Endodermal cell (in vitro differentiated cells): ENCODE measurements at regions not wholly inside any gene's neighbourhood (a gene's known extent, or its start where the extent isn't known, plus 50 kb on each side); places are given as distances from the start of the nearest gene placed in this dataset.
A peak's percentile ranks its signal among the peaks of the same experiment; 100 is the strongest.

Experiments used
- DNase-seq: peaks from one replicate; pipeline ENCODE4 v3.0.0-alpha.2; 2017
- H3K27ac ChIP-seq: 2 replicates; pipeline ENCODE4 v1.5.1; 2013; ENCODE audit warnings: mild to moderate bottlenecking, low read depth, low read length, moderate library complexity
- H3K27me3 ChIP-seq: 2 replicates; pipeline ENCODE4 v1.6.1; 2013; ENCODE audit warnings: mild to moderate bottlenecking, low read length, moderate library complexity; ENCODE audit not compliant: insufficient read depth, control insufficient read depth, poor library complexity, severe bottlenecking
- H3K36me3 ChIP-seq: 2 replicates; pipeline ENCODE4 v1.7.0; 2013; ENCODE audit warnings: mild to moderate bottlenecking, low read length, moderate library complexity; ENCODE audit not compliant: control insufficient read depth, insufficient read depth
- H3K4me1 ChIP-seq: one replicate; pipeline ENCODE4 v1.7.0; 2013; ENCODE audit warnings: low read length; ENCODE audit not compliant: control insufficient read depth, insufficient read depth
- H3K4me3 ChIP-seq: 2 replicates; pipeline ENCODE4 v1.5.1; 2013; ENCODE audit warnings: mild to moderate bottlenecking, low read length, moderate library complexity
- H3K9ac ChIP-seq: 2 replicates; pipeline ENCODE4 v1.6.1; 2013; ENCODE audit warnings: mild to moderate bottlenecking, low read length, moderate library complexity; ENCODE audit not compliant: poor library complexity, severe bottlenecking; ENCODE audit errors: extremely low read depth
- H3K9me3 ChIP-seq: 2 replicates; pipeline ENCODE4 v1.6.1; 2013; ENCODE audit warnings: mild to moderate bottlenecking, low read length, moderate library complexity; ENCODE audit not compliant: control insufficient read depth
- H3K27ac Mint-ChIP-seq: 2 replicates; pipeline ENCODE4 v1.8.0; 2020; ENCODE audit warnings: mixed read lengths
- H3K27me3 Mint-ChIP-seq: 2 replicates; pipeline ENCODE4 v1.8.0; 2021; ENCODE audit warnings: mild to moderate bottlenecking, mixed read lengths; ENCODE audit not compliant: insufficient read depth
- H3K36me3 Mint-ChIP-seq: 2 replicates; pipeline ENCODE4 v1.8.0; 2020; ENCODE audit warnings: low read depth, mixed read lengths
- H3K4me1 Mint-ChIP-seq: 2 replicates; pipeline ENCODE4 v1.8.0; 2020; ENCODE audit warnings: mixed read lengths
- H3K4me3 Mint-ChIP-seq: 2 replicates; pipeline ENCODE4 v1.8.0; 2020; ENCODE audit warnings: mild to moderate bottlenecking, moderate library complexity, mixed read lengths
- H3K9me3 Mint-ChIP-seq: 2 replicates; pipeline ENCODE4 v1.8.0; 2020; ENCODE audit warnings: mild to moderate bottlenecking, mixed read lengths
- CTCF ChIP-seq: fragments of 200-600 bp; sonication (generic); conservative IDR thresholded peaks from 2 replicates; pipeline ENCODE4 v1.5.0; 2021; ENCODE audit warnings: antibody characterized with exemption, mild to moderate bottlenecking
- WGBS, 2 experiments: methylation state at CpG; one replicate each; pipeline versions ENCODE4 v1.1.5 to v1.1.7; 2013; ENCODE audit warnings: missing lambda C conversion rate in 2 of 2, mixed read lengths in 1 of 2; ENCODE audit not compliant: insufficient coverage in 1 of 2, insufficient read length in 1 of 2; 5-methylcytosine and 5-hydroxymethylcytosine counted together

- DNase-seq, result peak; percentile 31
- Mint-ChIP-seq H3K9me3 (peaks cover 4% of the 10 kb centered on the region), H3K36me3 (no peaks in the 10 kb centered on the region), H3K27me3 (peaks cover 8% of the 10 kb centered on the region), H3K4me3 (no peak overlapping the region), H3K27ac (no peak overlapping the region), H3K4me1 (no peaks in the 10 kb centered on the region)
- Histone ChIP-seq H3K4me3 (no peak overlapping the region), H3K4me1 (no peaks in the 10 kb centered on the region), H3K36me3 (no peaks in the 10 kb centered on the region), H3K9me3 (no peaks in the 10 kb centered on the region), H3K9ac (no peak overlapping the region), H3K27ac (no peak overlapping the region), H3K27me3 (no peaks in the 10 kb centered on the region)
- TF ChIP-seq CTCF, result no peak
- 90 to 96% methylated on average over 3 to 7 of the region's 7 CpGs for WGBS, 2 experiments
These were observed 168.2 kb upstream of the TMEM132C start for GRCh38 chr12:128098730-128099129.

- Histone ChIP-seq H3K27me3 (no peaks in the 10 kb centered on the region), H3K27ac (no peak overlapping the region), H3K4me1 (no peaks in the 10 kb centered on the region), H3K4me3 (no peak overlapping the region), H3K36me3 (no peaks in the 10 kb centered on the region), H3K9ac (no peak overlapping the region), H3K9me3 (no peaks in the 10 kb centered on the region)
- Mint-ChIP-seq H3K36me3 (no peaks in the 10 kb centered on the region), H3K9me3 (peaks cover 4% of the 10 kb centered on the region), H3K4me1 (no peaks in the 10 kb centered on the region), H3K27ac (no peak overlapping the region), H3K27me3 (peaks cover 6% of the 10 kb centered on the region), H3K4me3 (no peak overlapping the region)
- no peak for TF ChIP-seq CTCF
- no peak for DNase-seq
- 94 to 100% methylated on average over 1 to 5 of the region's 6 CpGs for WGBS, 2 experiments
These were observed 163.8 kb upstream of the TMEM132C start for GRCh38 chr12:128103152-128103551.

GRCh38 chr12:128109236-128109635 lies 157.7 kb upstream of the TMEM132C start:
- Mint-ChIP-seq H3K36me3 (no peaks in the 10 kb centered on the region), H3K4me1 (peaks cover 1% of the 10 kb centered on the region)
- no peak for TF ChIP-seq CTCF

More at GRCh38 chr12:128109236-128109635, 157.7 kb upstream of the TMEM132C start:
- Mint-ChIP-seq H3K4me3 (no peak overlapping the region), H3K27me3 (peaks cover 2% of the 10 kb centered on the region), H3K27ac (no peak overlapping the region), H3K9me3 (no peaks in the 10 kb centered on the region)
- Histone ChIP-seq H3K9ac (no peak overlapping the region), H3K27me3 (no peaks in the 10 kb centered on the region), H3K4me1 (no peaks in the 10 kb centered on the region), H3K27ac (no peak overlapping the region), H3K9me3 (no peaks in the 10 kb centered on the region), H3K4me3 (no peak overlapping the region), H3K36me3 (no peaks in the 10 kb centered on the region)
- peak; percentile 31 for DNase-seq
- WGBS, 2 experiments, result 95% methylated on average over 10 of the region's 10 CpGs
